ENCODE measurements at regions not wholly inside any gene's neighbourhood (a gene's known extent, or its start where the extent isn't known, plus 50 kb on each side); places are given as distances from the start of the nearest gene placed in this dataset.

DNA sequence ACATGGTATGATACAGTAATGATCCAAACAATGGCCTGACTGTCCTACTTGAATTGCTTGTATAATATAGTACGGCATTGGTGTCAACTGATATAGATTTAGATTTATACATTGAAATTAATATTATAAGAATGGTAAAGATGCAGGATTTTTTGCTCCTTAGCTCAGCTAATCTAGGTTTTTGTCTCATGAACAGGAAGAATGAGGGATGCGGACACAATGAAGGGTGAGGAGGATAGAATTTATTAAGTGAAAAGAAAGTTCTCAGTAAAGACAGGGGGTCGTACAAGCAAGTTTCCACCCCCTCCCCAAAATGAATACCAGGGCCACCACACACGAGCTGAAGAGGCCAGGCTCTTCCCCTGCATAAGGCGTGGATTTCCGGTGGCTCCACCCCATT is 96.1 kb downstream of the KCNA5 start:
- Histone ChIP-seq H3K4me1 (no peaks in the 10 kb centered on the region), H3K36me3 (no peaks in the 10 kb centered on the region), H3K4me3 (peak overlapping the region in 1 of 4 donors; percentile 21), H3K9me3 (no peaks in the 10 kb centered on the region), H3K27me3 (no peaks in the 10 kb centered on the region), H3K27ac (no peak overlapping the region)
- ATAC-seq (no peak), DNase-seq (no peak)
- intact Hi-C loops (cut with DNase I; ENCODE audit: low total_unique reads): no loop called here
- TF ChIP-seq, protein P1, sequence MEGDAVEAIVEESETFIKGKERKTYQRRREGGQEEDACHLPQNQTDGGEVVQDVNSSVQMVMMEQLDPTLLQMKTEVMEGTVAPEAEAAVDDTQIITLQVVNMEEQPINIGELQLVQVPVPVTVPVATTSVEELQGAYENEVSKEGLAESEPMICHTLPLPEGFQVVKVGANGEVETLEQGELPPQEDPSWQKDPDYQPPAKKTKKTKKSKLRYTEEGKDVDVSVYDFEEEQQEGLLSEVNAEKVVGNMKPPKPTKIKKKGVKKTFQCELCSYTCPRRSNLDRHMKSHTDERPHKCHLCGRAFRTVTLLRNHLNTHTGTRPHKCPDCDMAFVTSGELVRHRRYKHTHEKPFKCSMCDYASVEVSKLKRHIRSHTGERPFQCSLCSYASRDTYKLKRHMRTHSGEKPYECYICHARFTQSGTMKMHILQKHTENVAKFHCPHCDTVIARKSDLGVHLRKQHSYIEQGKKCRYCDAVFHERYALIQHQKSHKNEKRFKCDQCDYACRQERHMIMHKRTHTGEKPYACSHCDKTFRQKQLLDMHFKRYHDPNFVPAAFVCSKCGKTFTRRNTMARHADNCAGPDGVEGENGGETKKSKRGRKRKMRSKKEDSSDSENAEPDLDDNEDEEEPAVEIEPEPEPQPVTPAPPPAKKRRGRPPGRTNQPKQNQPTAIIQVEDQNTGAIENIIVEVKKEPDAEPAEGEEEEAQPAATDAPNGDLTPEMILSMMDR (IDR thresholded peaks at IDR 0.05 in 4 of 5, conservative IDR thresholded peaks at IDR 0.05 in 1 of 5): no peak
- no peak for TF ChIP-seq POLR2A (IDR thresholded peaks at IDR 0.05)
- in situ Hi-C loops (cut with MboI; ENCODE audit: low sequenced_read_pairs in 4 of 4): no loop called here

DNA sequence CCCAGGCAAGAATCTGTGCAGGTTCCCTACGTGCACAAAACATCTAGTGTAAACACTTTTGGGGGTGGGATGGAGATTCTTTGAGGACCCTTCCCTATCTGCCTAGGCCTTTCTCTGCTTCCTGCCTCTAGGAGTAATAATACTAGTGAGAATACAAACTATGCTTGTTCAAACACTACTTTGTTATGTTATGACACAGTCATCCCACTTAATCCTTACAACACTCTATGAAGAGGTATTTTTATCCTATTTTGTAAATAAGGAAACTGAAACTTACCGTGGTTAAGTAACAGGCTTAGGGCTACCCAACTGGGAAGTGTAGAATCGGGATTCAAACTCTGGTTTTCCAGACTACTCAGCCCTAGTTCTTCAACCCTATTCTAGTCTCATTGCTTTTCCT is 96.5 kb downstream of the KCNA5 start:
- DNase-seq (no peak), ATAC-seq (no peak)
- no peaks in the 10 kb centered on the region for H3K4me1 ChIP-seq
- no peaks in the 10 kb centered on the region for H3K27me3 ChIP-seq
- in situ Hi-C loops (cut with MboI; ENCODE audit: low sequenced_read_pairs in 4 of 4) (no loop called here), intact Hi-C loops (cut with DNase I; ENCODE audit: low total_unique reads) (no loop called here)
- H3K9me3 ChIP-seq: no peaks in the 10 kb centered on the region
- peak overlapping the region in 1 of 4 donors; percentile 21 for H3K4me3 ChIP-seq
- H3K27ac ChIP-seq: no peak overlapping the region
- TF ChIP-seq POLR2A (IDR thresholded peaks at IDR 0.05): no peak
- TF ChIP-seq, protein P1 (IDR thresholded peaks at IDR 0.05 in 4 of 5, conservative IDR thresholded peaks at IDR 0.05 in 1 of 5): no peak
- no peaks in the 10 kb centered on the region for H3K36me3 ChIP-seq

DNA sequence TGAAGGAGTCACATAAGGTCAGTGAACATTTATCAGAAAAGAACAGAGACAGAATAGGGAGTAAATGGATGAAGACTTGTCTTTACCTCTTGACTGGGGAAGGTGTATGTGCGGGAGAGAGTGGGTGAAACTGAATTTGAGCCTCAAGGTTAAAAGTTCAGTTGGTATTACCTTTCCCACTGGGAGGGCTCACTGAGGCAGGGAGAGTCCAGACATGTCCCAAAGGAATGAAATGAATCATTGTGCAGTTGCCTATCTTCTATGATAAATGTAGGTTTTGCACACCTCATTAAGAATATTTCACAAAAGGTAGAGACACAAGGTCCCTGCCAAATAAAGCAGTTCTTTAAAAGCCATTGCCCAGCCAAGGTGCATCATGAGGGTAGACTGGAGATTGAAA is 105.2 kb downstream of the KCNA5 start:
- Histone ChIP-seq H3K4me1 (no peaks in the 10 kb centered on the region), H3K27me3 (peaks cover 0 to 4% (median 0%) of the 10 kb centered on the region in 3 donors), H3K4me3 (no peak overlapping the region), H3K9me3 (no peaks in the 10 kb centered on the region), H3K27ac (no peak overlapping the region), H3K36me3 (no peaks in the 10 kb centered on the region)
- in situ Hi-C loops (cut with MboI; ENCODE audit: low sequenced_read_pairs in 4 of 4): no loop called here
- no peak for TF ChIP-seq POLR2A (IDR thresholded peaks at IDR 0.05)
- TF ChIP-seq, protein P1 (IDR thresholded peaks at IDR 0.05 in 4 of 5, conservative IDR thresholded peaks at IDR 0.05 in 1 of 5): no peak
- DNase-seq (no peak), ATAC-seq (no peak)
- intact Hi-C loops (cut with DNase I; ENCODE audit: low total_unique reads): no loop called here

DNA sequence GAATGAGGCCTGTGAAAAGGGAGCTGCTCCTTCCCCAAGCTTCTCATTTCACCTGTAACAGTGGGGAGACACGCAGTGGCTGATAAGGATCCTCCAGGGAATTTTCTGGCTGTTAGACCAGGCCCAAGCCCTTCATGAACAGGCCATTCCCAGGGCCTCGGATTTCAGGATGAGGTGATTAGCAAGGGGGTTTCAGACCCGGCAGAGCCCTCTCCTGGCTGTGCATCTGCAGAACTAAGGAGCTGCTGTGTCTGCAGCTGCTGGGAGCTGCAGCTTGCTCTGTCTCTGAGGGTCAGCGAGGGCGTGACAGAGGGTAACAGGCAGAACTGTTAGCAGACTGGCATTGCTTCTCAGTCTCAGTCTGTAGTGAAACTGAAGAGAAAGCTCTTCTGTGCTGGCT is 110.4 kb downstream of the KCNA5 start:
- no peak for DNase-seq
- H3K27me3 ChIP-seq: peaks cover 0 to 8% (median 0%) of the 10 kb centered on the region in 3 donors
- no peak for TF ChIP-seq POLR2A (IDR thresholded peaks at IDR 0.05)
- TF ChIP-seq, protein P1 (IDR thresholded peaks at IDR 0.05 in 4 of 5, conservative IDR thresholded peaks at IDR 0.05 in 1 of 5): no peak
- no peak for ATAC-seq
- H3K4me3 ChIP-seq: no peak overlapping the region
- H3K9me3 ChIP-seq: no peaks in the 10 kb centered on the region
- intact Hi-C loops (cut with DNase I; ENCODE audit: low total_unique reads): no loop called here
- H3K27ac ChIP-seq: no peak overlapping the region
- H3K36me3 ChIP-seq: no peaks in the 10 kb centered on the region
- in situ Hi-C loops (cut with MboI; ENCODE audit: low sequenced_read_pairs in 4 of 4): no loop called here
- H3K4me1 ChIP-seq: no peaks in the 10 kb centered on the region

DNA sequence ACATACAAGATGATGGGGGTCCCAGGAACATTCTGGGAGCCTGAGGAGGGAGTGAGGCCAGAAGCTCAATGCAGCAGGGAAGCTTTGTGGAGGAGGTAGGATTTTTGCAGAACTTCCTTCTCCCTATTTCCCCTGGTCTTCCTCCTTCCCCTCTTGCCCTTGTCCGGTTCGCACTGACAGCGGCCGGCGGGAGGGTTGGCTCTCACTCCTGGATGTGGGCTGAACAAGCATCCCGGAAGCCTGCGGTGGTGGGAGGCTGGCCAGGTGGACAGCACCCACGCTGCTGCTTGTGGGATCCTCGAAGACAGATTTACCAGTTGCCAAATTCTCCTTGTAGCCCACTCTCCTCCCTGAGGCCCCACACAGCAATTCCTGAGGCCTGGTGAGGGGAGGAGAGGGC is 112.2 kb downstream of the KCNA5 start:
- no peak for ATAC-seq
- in situ Hi-C loops (cut with MboI; ENCODE audit: low sequenced_read_pairs in 4 of 4): no loop called here
- Histone ChIP-seq H3K27ac (no peak overlapping the region), H3K4me3 (no peak overlapping the region), H3K4me1 (no peaks in the 10 kb centered on the region), H3K9me3 (no peaks in the 10 kb centered on the region), H3K27me3 (peaks cover 0 to 8% (median 0%) of the 10 kb centered on the region in 3 donors), H3K36me3 (no peaks in the 10 kb centered on the region)
- TF ChIP-seq POLR2A (IDR thresholded peaks at IDR 0.05): no peak
- TF ChIP-seq, protein P1 (IDR thresholded peaks at IDR 0.05 in 4 of 5, conservative IDR thresholded peaks at IDR 0.05 in 1 of 5): no peak
- intact Hi-C loops (cut with DNase I; ENCODE audit: low total_unique reads): no loop called here
- DNase-seq: no peak

Data from gastrocnemius medialis (tissue), 4 donors.